GM18519 (cell line): ENCODE measurements at regions not wholly inside any gene's neighbourhood (a gene's known extent, or its start where the extent isn't known, plus 50 kb on each side); places are given as distances from the start of the nearest gene placed in this dataset.

Experiments
- ATAC-seq: cut with Tn5 transposase; IDR thresholded peaks from one replicate; pipeline ENCODE4 v1.9.1; 2021; ENCODE audit warnings: mild to moderate bottlenecking, moderate library complexity; ENCODE audit not compliant: unreplicated experiment, low FRiP score

GRCh38 chr2:134099273-134099672 is 154.6 kb upstream of the MGAT5 start:
- no peak for ATAC-seq

GRCh38 chr2:134103196-134103595 is 150.7 kb upstream of the MGAT5 start:
- ATAC-seq: no peak

- no peak for ATAC-seq
Observed at GRCh38 chr2:134104754-134105153, 149.1 kb upstream of the MGAT5 start.

GRCh38 chr2:134107402-134107801 is 146.5 kb upstream of the MGAT5 start:
- ATAC-seq: no peak

GRCh38 chr2:134108113-134108512 is 145.8 kb upstream of the MGAT5 start:
- ATAC-seq: no peak

GRCh38 chr2:134109246-134109645 is 144.6 kb upstream of the MGAT5 start:
- ATAC-seq: no peak

GRCh38 chr2:134109725-134110124 is 144.1 kb upstream of the MGAT5 start:
- no peak for ATAC-seq

- no peak for ATAC-seq
Observed at GRCh38 chr2:134110532-134110931, 143.3 kb upstream of the MGAT5 start.

GRCh38 chr2:134117676-134118075 is 136.2 kb upstream of the MGAT5 start:
- no peak for ATAC-seq

GRCh38 chr2:134118279-134119116 is 135.4 kb upstream of the MGAT5 start:
- ATAC-seq: peak; percentile 55

GRCh38 chr2:134119117-134119712 is 134.7 kb upstream of the MGAT5 start:
- ATAC-seq: peak; percentile 17

- peak; percentile 37 for ATAC-seq
Observed at GRCh38 chr2:134119713-134120405, 134.0 kb upstream of the MGAT5 start.

GRCh38 chr2:134120406-134120732 is 133.5 kb upstream of the MGAT5 start:
- no peak for ATAC-seq

GRCh38 chr2:134120733-134121630 is 132.9 kb upstream of the MGAT5 start:
- ATAC-seq: no peak

GRCh38 chr2:134122610-134123009 is 131.3 kb upstream of the MGAT5 start:
- ATAC-seq: no peak

GRCh38 chr2:134123332-134123731 is 130.5 kb upstream of the MGAT5 start:
- no peak for ATAC-seq

GRCh38 chr2:134124047-134124753 is 129.7 kb upstream of the MGAT5 start:
- no peak for ATAC-seq

GRCh38 chr2:134127496-134127895 is 126.4 kb upstream of the MGAT5 start:
- no peak for ATAC-seq

GRCh38 chr2:134128746-134129145 is 125.1 kb upstream of the MGAT5 start:
- no peak for ATAC-seq

- no peak for ATAC-seq
Observed at GRCh38 chr2:134129900-134130537, 123.9 kb upstream of the MGAT5 start.
